NCI-H2227 (cell line): ENCODE measurements at regions not wholly inside any gene's neighbourhood (a gene's known extent, or its start where the extent isn't known, plus 50 kb on each side); places are given as distances from the start of the nearest gene placed in this dataset.

ENCODE experiments used
- DNase-seq: peaks from one replicate; lab custom pipeline; 2025; ENCODE audit not compliant: unreplicated experiment; lab: John Stamatoyannopoulos, UW

DNA sequence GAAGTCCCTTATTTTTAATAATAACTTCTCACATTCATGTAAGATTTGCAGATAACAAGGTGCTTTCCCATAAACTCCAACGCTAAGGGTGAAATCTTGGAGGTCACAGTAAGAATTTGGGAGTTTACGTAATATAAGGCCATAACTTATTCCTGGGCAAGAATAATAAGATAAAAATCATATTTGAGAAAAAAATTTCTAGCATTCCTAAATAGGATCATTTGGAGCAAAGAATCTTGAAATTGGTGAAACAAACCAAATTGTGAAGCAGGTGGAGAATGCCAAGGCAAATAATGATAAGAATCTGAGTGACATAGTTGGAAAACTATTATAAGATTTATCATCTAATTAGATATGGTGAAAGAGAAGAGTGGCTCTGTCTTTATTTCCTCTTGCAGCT lies 50.4 kb upstream of the FGF16 start:
- DNase-seq = no peak
